ENCODE measurements at regions not wholly inside any gene's neighbourhood (a gene's known extent, or its start where the extent isn't known, plus 50 kb on each side); places are given as distances from the start of the nearest gene placed in this dataset.

DNA sequence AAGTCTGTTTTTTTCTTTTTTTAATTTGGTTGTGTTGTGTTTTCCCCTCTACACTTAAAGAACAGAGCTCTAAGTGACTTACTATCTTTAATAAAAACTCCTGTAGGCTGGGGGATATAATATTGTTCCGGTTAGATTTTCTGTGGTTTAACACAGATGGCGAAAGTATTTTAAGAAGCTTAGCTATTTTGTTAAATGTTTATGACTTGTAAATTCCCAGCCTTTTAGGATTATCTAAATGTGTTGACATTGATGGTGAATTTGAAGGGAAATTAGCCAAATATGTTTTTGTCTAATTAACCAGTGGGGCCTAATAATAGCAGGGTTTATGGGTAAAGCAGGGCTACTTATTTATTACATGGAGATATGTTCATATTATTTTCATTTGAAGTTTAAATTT is 538.5 kb downstream of the INHBA start:
- Histone ChIP-seq H3K27me3 (ENCODE audit: control insufficient read depth in 4 of 4, insufficient read depth in 4 of 4, low read length in 3 of 4) (no peaks in the 10 kb centered on the region), H3K9ac (ENCODE audit: low read depth in 1 of 2, low read length in 2 of 2) (no peak overlapping the region), H3K27ac (ENCODE audit: low read depth in 1 of 2, low read length in 2 of 2) (no peak overlapping the region), H3K4me3 (ENCODE audit: low read depth in 1 of 3, low read length in 3 of 3) (no peak overlapping the region), H3K36me3 (ENCODE audit: control insufficient read depth in 4 of 4, insufficient read depth in 3 of 4, low read depth in 1 of 4, low read length in 3 of 4) (no peaks in the 10 kb centered on the region), H3K4me1 (ENCODE audit: control insufficient read depth in 4 of 4, insufficient read depth in 4 of 4, low read length in 3 of 4) (no peaks in the 10 kb centered on the region), H3K9me3 (ENCODE audit: control insufficient read depth in 4 of 4, low read length in 3 of 4) (peaks cover 0 to 2% (median 0%) of the 10 kb centered on the region in 4 donors)
- WGBS: 91% methylated on average over 2 of the region's 2 CpGs
- TF ChIP-seq HNF4G (IDR thresholded peaks at IDR 0.05): no peak
- TF ChIP-seq, protein P1, sequence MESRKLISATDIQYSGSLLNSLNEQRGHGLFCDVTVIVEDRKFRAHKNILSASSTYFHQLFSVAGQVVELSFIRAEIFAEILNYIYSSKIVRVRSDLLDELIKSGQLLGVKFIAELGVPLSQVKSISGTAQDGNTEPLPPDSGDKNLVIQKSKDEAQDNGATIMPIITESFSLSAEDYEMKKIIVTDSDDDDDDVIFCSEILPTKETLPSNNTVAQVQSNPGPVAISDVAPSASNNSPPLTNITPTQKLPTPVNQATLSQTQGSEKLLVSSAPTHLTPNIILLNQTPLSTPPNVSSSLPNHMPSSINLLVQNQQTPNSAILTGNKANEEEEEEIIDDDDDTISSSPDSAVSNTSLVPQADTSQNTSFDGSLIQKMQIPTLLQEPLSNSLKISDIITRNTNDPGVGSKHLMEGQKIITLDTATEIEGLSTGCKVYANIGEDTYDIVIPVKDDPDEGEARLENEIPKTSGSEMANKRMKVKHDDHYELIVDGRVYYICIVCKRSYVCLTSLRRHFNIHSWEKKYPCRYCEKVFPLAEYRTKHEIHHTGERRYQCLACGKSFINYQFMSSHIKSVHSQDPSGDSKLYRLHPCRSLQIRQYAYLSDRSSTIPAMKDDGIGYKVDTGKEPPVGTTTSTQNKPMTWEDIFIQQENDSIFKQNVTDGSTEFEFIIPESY (IDR thresholded peaks at IDR 0.05): no peak
- TF ChIP-seq YY1 (IDR thresholded peaks at IDR 0.05): no peak
- TF ChIP-seq RAD21 (IDR thresholded peaks at IDR 0.05): no peak
- TF ChIP-seq, protein P2, sequence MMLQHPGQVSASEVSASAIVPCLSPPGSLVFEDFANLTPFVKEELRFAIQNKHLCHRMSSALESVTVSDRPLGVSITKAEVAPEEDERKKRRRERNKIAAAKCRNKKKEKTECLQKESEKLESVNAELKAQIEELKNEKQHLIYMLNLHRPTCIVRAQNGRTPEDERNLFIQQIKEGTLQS (IDR thresholded peaks at IDR 0.05): no peak
- TF ChIP-seq JUND (IDR thresholded peaks at IDR 0.05): no peak
- TF ChIP-seq EGR1 (IDR thresholded peaks at IDR 0.05; ENCODE audit: low read depth in 2 of 2): no peak
- TF ChIP-seq FOXA1 (IDR thresholded peaks at IDR 0.05): no peak
- no peak for TF ChIP-seq SP1 (IDR thresholded peaks at IDR 0.05)
- TF ChIP-seq GABPA (IDR thresholded peaks at IDR 0.05 in 1 of 2, conservative IDR thresholded peaks at IDR 0.05 in 1 of 2): no peak
- TF ChIP-seq TAF1 (conservative IDR thresholded peaks at IDR 0.05): no peak
- TF ChIP-seq NR2F2 (IDR thresholded peaks at IDR 0.05): no peak
- TF ChIP-seq RXRA (IDR thresholded peaks at IDR 0.05): no peak
- DNase-seq (ENCODE audit: low spot score): no peak

DNA sequence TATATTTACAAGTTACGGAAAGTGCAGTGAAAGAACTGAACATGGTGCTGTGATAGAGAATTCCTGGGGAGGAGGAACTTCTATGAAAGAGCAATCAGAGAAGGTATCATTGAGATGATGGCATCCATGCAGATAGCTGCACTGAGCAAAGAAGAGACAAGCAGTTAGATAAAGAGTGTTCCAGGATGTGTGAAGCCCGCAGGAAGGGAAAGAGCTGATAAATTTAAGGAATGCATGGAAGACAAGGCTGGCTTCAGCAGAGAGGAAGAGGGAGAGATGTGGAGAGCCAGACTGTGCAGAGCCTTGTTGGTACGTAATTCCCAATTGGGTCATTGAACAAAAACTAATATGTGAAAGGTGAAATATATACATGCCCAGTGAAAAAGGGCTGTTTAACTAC is 538.9 kb downstream of the INHBA start:
- Histone ChIP-seq H3K9ac (ENCODE audit: low read depth in 1 of 2, low read length in 2 of 2) (no peak overlapping the region), H3K36me3 (ENCODE audit: control insufficient read depth in 4 of 4, insufficient read depth in 3 of 4, low read depth in 1 of 4, low read length in 3 of 4) (no peaks in the 10 kb centered on the region), H3K27me3 (ENCODE audit: control insufficient read depth in 4 of 4, insufficient read depth in 4 of 4, low read length in 3 of 4) (no peaks in the 10 kb centered on the region), H3K4me3 (ENCODE audit: low read depth in 1 of 3, low read length in 3 of 3) (no peak overlapping the region), H3K4me1 (ENCODE audit: control insufficient read depth in 4 of 4, insufficient read depth in 4 of 4, low read length in 3 of 4) (no peaks in the 10 kb centered on the region), H3K9me3 (ENCODE audit: control insufficient read depth in 4 of 4, low read length in 3 of 4) (peaks cover 0 to 2% (median 0%) of the 10 kb centered on the region in 4 donors), H3K27ac (ENCODE audit: low read depth in 1 of 2, low read length in 2 of 2) (no peak overlapping the region)
- TF ChIP-seq, protein P3, sequence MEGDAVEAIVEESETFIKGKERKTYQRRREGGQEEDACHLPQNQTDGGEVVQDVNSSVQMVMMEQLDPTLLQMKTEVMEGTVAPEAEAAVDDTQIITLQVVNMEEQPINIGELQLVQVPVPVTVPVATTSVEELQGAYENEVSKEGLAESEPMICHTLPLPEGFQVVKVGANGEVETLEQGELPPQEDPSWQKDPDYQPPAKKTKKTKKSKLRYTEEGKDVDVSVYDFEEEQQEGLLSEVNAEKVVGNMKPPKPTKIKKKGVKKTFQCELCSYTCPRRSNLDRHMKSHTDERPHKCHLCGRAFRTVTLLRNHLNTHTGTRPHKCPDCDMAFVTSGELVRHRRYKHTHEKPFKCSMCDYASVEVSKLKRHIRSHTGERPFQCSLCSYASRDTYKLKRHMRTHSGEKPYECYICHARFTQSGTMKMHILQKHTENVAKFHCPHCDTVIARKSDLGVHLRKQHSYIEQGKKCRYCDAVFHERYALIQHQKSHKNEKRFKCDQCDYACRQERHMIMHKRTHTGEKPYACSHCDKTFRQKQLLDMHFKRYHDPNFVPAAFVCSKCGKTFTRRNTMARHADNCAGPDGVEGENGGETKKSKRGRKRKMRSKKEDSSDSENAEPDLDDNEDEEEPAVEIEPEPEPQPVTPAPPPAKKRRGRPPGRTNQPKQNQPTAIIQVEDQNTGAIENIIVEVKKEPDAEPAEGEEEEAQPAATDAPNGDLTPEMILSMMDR (IDR thresholded peaks at IDR 0.05; ENCODE audit: low read depth, low read length, missing input control): no peak
- TF ChIP-seq HNF4A (conservative IDR thresholded peaks at IDR 0.05) (no peak), FOXA2 (IDR thresholded peaks at IDR 0.05) (no peak), RAD21 (IDR thresholded peaks at IDR 0.05) (no peak)
- WGBS: 75% methylated on average over 3 of the region's 3 CpGs
- no peak for DNase-seq (ENCODE audit: low spot score)

DNA sequence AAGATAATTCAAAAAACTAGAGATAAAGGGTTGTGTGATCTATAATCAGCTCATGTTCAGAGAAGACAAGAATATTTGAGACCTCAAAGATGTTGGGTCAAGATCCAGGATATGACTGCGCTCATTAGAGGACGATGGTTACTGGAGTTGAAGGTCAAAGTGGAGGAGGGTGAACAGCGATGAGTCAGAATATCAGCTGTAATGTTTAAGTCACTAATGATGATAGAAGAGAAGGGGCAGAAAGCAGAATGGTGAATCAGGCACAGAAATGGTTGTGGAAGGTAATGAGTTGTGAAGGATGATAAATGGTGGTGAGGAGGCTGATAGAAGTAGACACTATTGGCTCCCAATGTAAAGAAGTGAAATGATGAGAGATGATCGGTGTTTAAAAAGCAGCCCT is 540.3 kb downstream of the INHBA start:
- Histone ChIP-seq H3K9me3 (ENCODE audit: control insufficient read depth in 4 of 4, low read length in 3 of 4) (peaks cover 0 to 2% (median 0%) of the 10 kb centered on the region in 4 donors), H3K4me1 (ENCODE audit: control insufficient read depth in 4 of 4, insufficient read depth in 4 of 4, low read length in 3 of 4) (no peaks in the 10 kb centered on the region), H3K36me3 (ENCODE audit: control insufficient read depth in 4 of 4, insufficient read depth in 3 of 4, low read depth in 1 of 4, low read length in 3 of 4) (no peaks in the 10 kb centered on the region), H3K4me3 (ENCODE audit: low read depth in 1 of 3, low read length in 3 of 3) (no peak overlapping the region), H3K27ac (ENCODE audit: low read depth in 1 of 2, low read length in 2 of 2) (no peak overlapping the region), H3K9ac (ENCODE audit: low read depth in 1 of 2, low read length in 2 of 2) (no peak overlapping the region), H3K27me3 (ENCODE audit: control insufficient read depth in 4 of 4, insufficient read depth in 4 of 4, low read length in 3 of 4) (no peaks in the 10 kb centered on the region)
- 92% methylated on average over 4 of the region's 4 CpGs for WGBS
- TF ChIP-seq RXRA (IDR thresholded peaks at IDR 0.05) (no peak), YY1 (IDR thresholded peaks at IDR 0.05) (no peak), RAD21 (IDR thresholded peaks at IDR 0.05) (no peak), JUND (IDR thresholded peaks at IDR 0.05) (no peak), FOXA1 (IDR thresholded peaks at IDR 0.05) (no peak), GABPA (IDR thresholded peaks at IDR 0.05 in 1 of 2, conservative IDR thresholded peaks at IDR 0.05 in 1 of 2) (no peak), NR2F2 (IDR thresholded peaks at IDR 0.05) (no peak)
- TF ChIP-seq, protein P2 (IDR thresholded peaks at IDR 0.05): no peak
- TF ChIP-seq, protein P3 (IDR thresholded peaks at IDR 0.05; ENCODE audit: low read depth, low read length, missing input control): no peak
- TF ChIP-seq, protein P4, sequence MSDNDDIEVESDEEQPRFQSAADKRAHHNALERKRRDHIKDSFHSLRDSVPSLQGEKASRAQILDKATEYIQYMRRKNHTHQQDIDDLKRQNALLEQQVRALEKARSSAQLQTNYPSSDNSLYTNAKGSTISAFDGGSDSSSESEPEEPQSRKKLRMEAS (IDR thresholded peaks at IDR 0.05): no peak
- DNase-seq (ENCODE audit: low spot score): no peak

Data from liver (tissue), 8 donors.